PC-9 (cell line): ENCODE measurements at regions not wholly inside any gene's neighbourhood (a gene's known extent, or its start where the extent isn't known, plus 50 kb on each side); places are given as distances from the start of the nearest gene placed in this dataset.

Experiments
- BruUV-seq: library from RNA; stranded (reverse); fragments of 400-500 nt; replicated peaks from 2 replicates; lab custom pipeline; 2021; lab: Mats Ljungman, UMichigan
- CTCF ChIA-PET: fragments of 300-600 bp; sonication (Branson Sonifier 250); formaldehyde crosslinking; loops from one replicate; lab custom pipeline; 2022; ENCODE audit warnings: antibody characterized with exemption; lab: Charles Lee
- POLR2A ChIA-PET: fragments of 300-600 bp; sonication (Branson Sonifier 250); formaldehyde crosslinking; loops from one replicate; lab custom pipeline; 2022; ENCODE audit warnings: antibody characterized with exemption; ENCODE audit not compliant: unreplicated experiment; lab: Charles Lee
- DNase-seq, 2 experiments: peaks; one replicate each; pipeline versions ENCODE4 v3.0.0 to v3.0.0-alpha.2; 2015 to 2022; ENCODE audit warnings: mixed read lengths in 1 of 2
- H2AFZ ChIP-seq: fragments of 200-600 bp; sonication (generic); 2 replicates; pipeline ENCODE4 v1.8.1; 2017; ENCODE audit warnings: antibody characterized with exemption
- H3F3A ChIP-seq: fragments of 200-600 bp; sonication (generic); 2 replicates; pipeline ENCODE4 v1.8.1; 2017; ENCODE audit warnings: antibody characterized with exemption, mild to moderate bottlenecking, low read depth; ENCODE audit not compliant: insufficient read depth
- H3K27ac ChIP-seq: fragments of 200-600 bp; sonication (generic); 2 replicates; pipeline ENCODE4 v1.6.1; 2016; ENCODE audit warnings: mixed run types
- H3K27me3 ChIP-seq: fragments of 200-600 bp; sonication (generic); 2 replicates; pipeline ENCODE4 v1.6.1; 2016; ENCODE audit warnings: low read depth, mixed run types; ENCODE audit not compliant: insufficient read depth
- H3K36me3 ChIP-seq: fragments of 200-600 bp; sonication (generic); 2 replicates; pipeline ENCODE4 v1.6.1; 2016; ENCODE audit warnings: low read depth, mixed run types
- H3K4me1 ChIP-seq: fragments of 200-600 bp; sonication (generic); replicated peaks from 2 replicates; pipeline ENCODE4 v1.6.1; 2016; ENCODE audit warnings: mixed run types; ENCODE audit not compliant: insufficient read depth
- H3K4me2 ChIP-seq: fragments of 200-600 bp; sonication (generic); 2 replicates; pipeline ENCODE4 v1.6.1; 2017; ENCODE audit warnings: mixed run types
- H3K4me3 ChIP-seq: fragments of 200-600 bp; sonication (generic); 2 replicates; pipeline ENCODE4 v1.6.1; 2016; ENCODE audit warnings: mixed run types
- H3K79me2 ChIP-seq: fragments of 200-600 bp; sonication (generic); 2 replicates; pipeline ENCODE4 v1.6.1; 2017; ENCODE audit warnings: low read depth, mixed run types
- H3K9me2 ChIP-seq: fragments of 200-600 bp; sonication (generic); 2 replicates; pipeline ENCODE4 v1.8.1; 2017; ENCODE audit warnings: mild to moderate bottlenecking; ENCODE audit not compliant: insufficient read depth
- H3K9me3 ChIP-seq: fragments of 200-600 bp; sonication (generic); 2 replicates; pipeline ENCODE4 v1.8.1; 2016; ENCODE audit warnings: low read depth; ENCODE audit not compliant: insufficient read depth
- H4K20me1 ChIP-seq: fragments of 200-600 bp; sonication (generic); 2 replicates; pipeline ENCODE4 v1.8.1; 2017; ENCODE audit not compliant: insufficient read depth
- EZH2 ChIP-seq: fragments of 200-600 bp; sonication (generic); IDR thresholded peaks from 2 replicates; pipeline ENCODE4 v1.8.0; 2017; ENCODE audit warnings: antibody characterized with exemption, low read depth
- intact Hi-C: fragments of 100-400 bp; cut with micrococcal nuclease; formaldehyde crosslinking; loops from one replicate; pipeline ENCODE4 v1.10.0; 2022; ENCODE audit not compliant: unreplicated experiment
- TF ChIP-seq, protein P1 (sequence below): fragments of 200-600 bp; sonication (generic); conservative IDR thresholded peaks from 2 replicates; pipeline ENCODE4 v1.6.1; 2017; ENCODE audit warnings: mixed run types, antibody characterized with exemption, mild to moderate bottlenecking, moderate library complexity

- no TSS peak for BruUV-seq
- Histone ChIP-seq H3K4me2 (no peak overlapping the region), H3K27ac (no peak overlapping the region), H3K9me3 (no peaks in the 10 kb centered on the region), H3K9me2 (no peaks in the 10 kb centered on the region), H3K79me2 (no peaks in the 10 kb centered on the region), H2AFZ (no peak overlapping the region), H3F3A (no peaks in the 10 kb centered on the region), H4K20me1 (no peaks in the 10 kb centered on the region), H3K27me3 (no peaks in the 10 kb centered on the region), H3K4me3 (no peak overlapping the region), H3K4me1 (no peaks in the 10 kb centered on the region), H3K36me3 (no peaks in the 10 kb centered on the region)
- intact Hi-C loops = no loop called here
- POLR2A ChIA-PET = no interaction called here
- CTCF ChIA-PET = no interaction called here
- no peak for DNase-seq
- no peak for TF ChIP-seq EZH2
- TF ChIP-seq, protein P1, sequence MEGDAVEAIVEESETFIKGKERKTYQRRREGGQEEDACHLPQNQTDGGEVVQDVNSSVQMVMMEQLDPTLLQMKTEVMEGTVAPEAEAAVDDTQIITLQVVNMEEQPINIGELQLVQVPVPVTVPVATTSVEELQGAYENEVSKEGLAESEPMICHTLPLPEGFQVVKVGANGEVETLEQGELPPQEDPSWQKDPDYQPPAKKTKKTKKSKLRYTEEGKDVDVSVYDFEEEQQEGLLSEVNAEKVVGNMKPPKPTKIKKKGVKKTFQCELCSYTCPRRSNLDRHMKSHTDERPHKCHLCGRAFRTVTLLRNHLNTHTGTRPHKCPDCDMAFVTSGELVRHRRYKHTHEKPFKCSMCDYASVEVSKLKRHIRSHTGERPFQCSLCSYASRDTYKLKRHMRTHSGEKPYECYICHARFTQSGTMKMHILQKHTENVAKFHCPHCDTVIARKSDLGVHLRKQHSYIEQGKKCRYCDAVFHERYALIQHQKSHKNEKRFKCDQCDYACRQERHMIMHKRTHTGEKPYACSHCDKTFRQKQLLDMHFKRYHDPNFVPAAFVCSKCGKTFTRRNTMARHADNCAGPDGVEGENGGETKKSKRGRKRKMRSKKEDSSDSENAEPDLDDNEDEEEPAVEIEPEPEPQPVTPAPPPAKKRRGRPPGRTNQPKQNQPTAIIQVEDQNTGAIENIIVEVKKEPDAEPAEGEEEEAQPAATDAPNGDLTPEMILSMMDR = no peak
Measured at GRCh38 chr4:165635951-165636350, 237.1 kb upstream of the TLL1 start.

DNA sequence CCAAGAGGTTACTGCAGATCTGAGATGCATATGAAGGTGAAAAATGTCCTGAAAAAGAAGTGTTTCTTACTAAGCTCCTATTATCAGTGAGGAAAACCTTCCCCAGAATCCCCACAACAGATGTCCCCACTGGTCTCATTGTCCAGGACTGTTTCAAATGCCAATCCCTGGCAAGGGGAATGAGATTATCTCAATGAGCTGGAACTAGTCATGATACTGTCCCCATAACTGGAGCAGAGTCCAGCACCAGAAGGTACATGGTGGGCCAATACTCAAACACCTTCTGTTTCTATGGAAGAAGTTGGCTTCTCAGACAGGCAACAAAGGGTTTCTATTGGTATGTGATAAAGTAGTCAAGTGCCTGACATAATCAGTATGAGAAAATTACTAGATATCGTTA, 221.1 kb upstream of the TLL1 start:
- no peak overlapping the region for H3K4me2 ChIP-seq
- no TSS peak for BruUV-seq
- H3K36me3 ChIP-seq = no peaks in the 10 kb centered on the region
- H3K4me1 ChIP-seq = no peaks in the 10 kb centered on the region
- H4K20me1 ChIP-seq = no peaks in the 10 kb centered on the region
- H3K4me3 ChIP-seq = no peak overlapping the region
- ChIA-PET POLR2A (no interaction called here), CTCF (no interaction called here)
- H2AFZ ChIP-seq = no peak overlapping the region
- no peak for DNase-seq
- H3K9me2 ChIP-seq = no peaks in the 10 kb centered on the region; the same call in 1 of the 2 replicates
- H3K27me3 ChIP-seq = no peaks in the 10 kb centered on the region
- intact Hi-C loops = no loop called here
- H3F3A ChIP-seq = no peaks in the 10 kb centered on the region
- no peaks in the 10 kb centered on the region for H3K9me3 ChIP-seq
- H3K27ac ChIP-seq = no peak overlapping the region
- H3K79me2 ChIP-seq = no peaks in the 10 kb centered on the region
- TF ChIP-seq, protein P1 = no peak
- TF ChIP-seq EZH2 = no peak

DNA sequence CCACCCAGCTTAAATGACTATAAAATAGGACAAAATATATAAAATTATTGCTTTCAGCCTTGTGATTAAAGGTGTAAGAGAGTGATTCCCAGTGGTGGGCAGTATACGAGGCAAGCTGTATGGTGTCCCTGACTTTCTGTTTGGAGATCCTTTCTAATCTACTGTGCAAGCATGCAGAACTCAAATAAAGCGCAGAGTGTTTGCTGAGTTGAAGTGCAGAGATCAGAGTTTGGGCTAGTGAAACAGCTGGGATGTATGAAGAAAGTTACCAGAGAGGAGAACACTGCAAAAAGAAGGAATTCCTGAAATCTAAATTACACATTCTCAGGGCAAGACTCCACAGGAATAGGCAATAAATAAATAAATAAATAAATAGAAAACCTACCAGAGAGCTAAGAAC, 218.5 kb upstream of the TLL1 start:
- no peak for DNase-seq
- Histone ChIP-seq H3K36me3 (no peaks in the 10 kb centered on the region), H3K9me3 (no peaks in the 10 kb centered on the region), H3K9me2 (no peaks in the 10 kb centered on the region; the same call in 1 of the 2 replicates), H4K20me1 (no peaks in the 10 kb centered on the region), H2AFZ (no peak overlapping the region), H3K27me3 (no peaks in the 10 kb centered on the region), H3K27ac (no peak overlapping the region), H3K4me3 (no peak overlapping the region), H3K79me2 (no peaks in the 10 kb centered on the region), H3K4me2 (no peak overlapping the region), H3K4me1 (no peaks in the 10 kb centered on the region), H3F3A (no peaks in the 10 kb centered on the region)
- ChIA-PET POLR2A (no interaction called here), CTCF (no interaction called here)
- no peak for TF ChIP-seq EZH2
- TF ChIP-seq, protein P1 = no peak
- intact Hi-C loops = no loop called here
- BruUV-seq = no TSS peak
